Activated CD4-positive, alpha-beta memory T cell treated with anti-CD3 and anti-CD28 coated beads, Interleukin-2, amount 10 ng/mL, durations not matched to agents 7 days and 5 days (primary cell): ENCODE measurements at regions not wholly inside any gene's neighbourhood (a gene's known extent, or its start where the extent isn't known, plus 50 kb on each side); places are given as distances from the start of the nearest gene placed in this dataset.

Experiments used
- CTCF ChIA-PET: fragments of 350-600 bp; sonication (Branson Sonifier 250); formaldehyde crosslinking; loops from one replicate; lab custom pipeline; 2021; ENCODE audit warnings: antibody characterized with exemption, inconsistent platforms; lab: Charles Lee
- POLR2A ChIA-PET: fragments of 350-600 bp; sonication (Branson Sonifier 250); formaldehyde crosslinking; loops from one replicate; lab custom pipeline; 2021; ENCODE audit warnings: antibody characterized with exemption; lab: Charles Lee
- DNase-seq: peaks from one replicate; pipeline ENCODE4 v3.0.0-alpha.2; 2020
- H3K27ac Mint-ChIP-seq: one replicate; pipeline ENCODE4 v1.8.0; 2021; ENCODE audit warnings: mild to moderate bottlenecking, mixed read lengths
- H3K27me3 Mint-ChIP-seq: one replicate; pipeline ENCODE4 v1.8.0; 2021; ENCODE audit warnings: mixed read lengths
- H3K36me3 Mint-ChIP-seq: one replicate; pipeline ENCODE4 v1.8.0; 2021; ENCODE audit warnings: low read depth, mixed read lengths
- H3K4me1 Mint-ChIP-seq: one replicate; pipeline ENCODE4 v1.8.0; 2021; ENCODE audit warnings: mixed read lengths
- H3K4me3 Mint-ChIP-seq: one replicate; pipeline ENCODE4 v1.8.0; 2021; ENCODE audit warnings: mild to moderate bottlenecking, mixed read lengths
- H3K9me3 Mint-ChIP-seq: one replicate; pipeline ENCODE4 v1.8.0; 2021; ENCODE audit warnings: mixed read lengths

GRCh38 chr11:120019191-120019590, 118.7 kb downstream of the TRIM29 start:
- POLR2A ChIA-PET, result no interaction called here

GRCh38 chr11:120017582-120018150, 120.2 kb downstream of the TRIM29 start:
- ChIA-PET CTCF (no interaction called here), POLR2A (no interaction called here)
- DNase-seq, result no peak
- no peak overlapping the region for H3K4me3 Mint-ChIP-seq
- H3K36me3 Mint-ChIP-seq, result no peaks in the 10 kb centered on the region
- H3K4me1 Mint-ChIP-seq, result no peaks in the 10 kb centered on the region
- no peak overlapping the region for H3K27ac Mint-ChIP-seq
- no peaks in the 10 kb centered on the region for H3K9me3 Mint-ChIP-seq
- peaks cover 20% of the 10 kb centered on the region for H3K27me3 Mint-ChIP-seq

More at GRCh38 chr11:120019191-120019590, 118.7 kb downstream of the TRIM29 start:
- H3K36me3 Mint-ChIP-seq, result no peaks in the 10 kb centered on the region
- H3K27me3 Mint-ChIP-seq, result peaks cover 18% of the 10 kb centered on the region
- no peak overlapping the region for H3K4me3 Mint-ChIP-seq
- H3K27ac Mint-ChIP-seq, result no peak overlapping the region
- H3K9me3 Mint-ChIP-seq, result no peaks in the 10 kb centered on the region
- CTCF ChIA-PET, result no interaction called here
- H3K4me1 Mint-ChIP-seq, result no peaks in the 10 kb centered on the region
- DNase-seq, result no peak

GRCh38 chr11:120013325-120014250, 124.3 kb downstream of the TRIM29 start:
- CTCF ChIA-PET, result no interaction called here
- POLR2A ChIA-PET, result no interaction called here
- Mint-ChIP-seq H3K36me3 (no peaks in the 10 kb centered on the region), H3K9me3 (no peaks in the 10 kb centered on the region), H3K4me1 (no peaks in the 10 kb centered on the region), H3K27me3 (peaks cover 23% of the 10 kb centered on the region), H3K27ac (no peak overlapping the region), H3K4me3 (no peak overlapping the region)
- DNase-seq, result no peak

- Mint-ChIP-seq H3K27me3 (peaks cover 19% of the 10 kb centered on the region), H3K9me3 (no peaks in the 10 kb centered on the region), H3K27ac (no peak overlapping the region), H3K4me3 (no peak overlapping the region), H3K4me1 (no peaks in the 10 kb centered on the region), H3K36me3 (no peaks in the 10 kb centered on the region)
- CTCF ChIA-PET, result no interaction called here
- no peak for DNase-seq
- POLR2A ChIA-PET, result no interaction called here
These were observed 125.7 kb downstream of the TRIM29 start for GRCh38 chr11:120012245-120012644.

- H3K4me1 Mint-ChIP-seq, result no peaks in the 10 kb centered on the region
- DNase-seq, result no peak
- H3K4me3 Mint-ChIP-seq, result no peak overlapping the region
- no peaks in the 10 kb centered on the region for H3K36me3 Mint-ChIP-seq
- ChIA-PET POLR2A (no interaction called here), CTCF (no interaction called here)
- H3K27ac Mint-ChIP-seq, result no peak overlapping the region
- peaks cover 19% of the 10 kb centered on the region for H3K27me3 Mint-ChIP-seq
- H3K9me3 Mint-ChIP-seq, result no peaks in the 10 kb centered on the region
These were observed 126.1 kb downstream of the TRIM29 start for GRCh38 chr11:120011836-120012235.

- no peak for DNase-seq
- no peaks in the 10 kb centered on the region for H3K4me1 Mint-ChIP-seq
- no peaks in the 10 kb centered on the region for H3K36me3 Mint-ChIP-seq
- ChIA-PET POLR2A (no interaction called here), CTCF (no interaction called here)
- H3K9me3 Mint-ChIP-seq, result no peaks in the 10 kb centered on the region
- H3K27me3 Mint-ChIP-seq, result peaks cover 19% of the 10 kb centered on the region
- H3K4me3 Mint-ChIP-seq, result no peak overlapping the region
- H3K27ac Mint-ChIP-seq, result no peak overlapping the region
These were observed 127.1 kb downstream of the TRIM29 start for GRCh38 chr11:120010775-120011174.

GRCh38 chr11:120009938-120010337, 128.0 kb downstream of the TRIM29 start:
- Mint-ChIP-seq H3K9me3 (no peaks in the 10 kb centered on the region), H3K4me1 (no peaks in the 10 kb centered on the region), H3K27ac (no peak overlapping the region), H3K27me3 (peaks cover 14% of the 10 kb centered on the region), H3K36me3 (no peaks in the 10 kb centered on the region), H3K4me3 (no peak overlapping the region)
- ChIA-PET POLR2A (no interaction called here), CTCF (no interaction called here)
- DNase-seq, result no peak

GRCh38 chr11:120007144-120007543, 130.8 kb downstream of the TRIM29 start:
- H3K36me3 Mint-ChIP-seq, result no peaks in the 10 kb centered on the region
- no peak overlapping the region for H3K4me3 Mint-ChIP-seq
- peaks cover 6% of the 10 kb centered on the region for H3K27me3 Mint-ChIP-seq
- POLR2A ChIA-PET, result no interaction called here
- CTCF ChIA-PET, result no interaction called here
- H3K27ac Mint-ChIP-seq, result no peak overlapping the region
- no peak for DNase-seq
- no peaks in the 10 kb centered on the region for H3K9me3 Mint-ChIP-seq
- no peaks in the 10 kb centered on the region for H3K4me1 Mint-ChIP-seq

- Mint-ChIP-seq H3K27ac (no peak overlapping the region), H3K4me1 (no peaks in the 10 kb centered on the region), H3K4me3 (no peak overlapping the region), H3K27me3 (peaks cover 14% of the 10 kb centered on the region), H3K9me3 (no peaks in the 10 kb centered on the region), H3K36me3 (no peaks in the 10 kb centered on the region)
- no peak for DNase-seq
- ChIA-PET POLR2A (no interaction called here), CTCF (no interaction called here)
These were observed 133.2 kb downstream of the TRIM29 start for GRCh38 chr11:120004723-120005122.

- Mint-ChIP-seq H3K9me3 (no peaks in the 10 kb centered on the region), H3K27ac (no peak overlapping the region), H3K4me3 (no peak overlapping the region), H3K4me1 (no peaks in the 10 kb centered on the region), H3K36me3 (no peaks in the 10 kb centered on the region), H3K27me3 (peaks cover 15% of the 10 kb centered on the region)
- DNase-seq, result no peak
- ChIA-PET CTCF (no interaction called here), POLR2A (no interaction called here)
These were observed 136.5 kb downstream of the TRIM29 start for GRCh38 chr11:120001178-120002090.

GRCh38 chr11:119999220-119999619, 138.7 kb downstream of the TRIM29 start:
- CTCF ChIA-PET, result no interaction called here

GRCh38 chr11:119996556-119996955, 141.4 kb downstream of the TRIM29 start:
- H3K9me3 Mint-ChIP-seq, result no peaks in the 10 kb centered on the region
- CTCF ChIA-PET, result no interaction called here
- H3K4me1 Mint-ChIP-seq, result no peaks in the 10 kb centered on the region
- DNase-seq, result no peak
- POLR2A ChIA-PET, result no interaction called here
- H3K27me3 Mint-ChIP-seq, result peaks cover 7% of the 10 kb centered on the region
- no peak overlapping the region for H3K4me3 Mint-ChIP-seq
- H3K27ac Mint-ChIP-seq, result no peak overlapping the region
- H3K36me3 Mint-ChIP-seq, result no peaks in the 10 kb centered on the region

More at GRCh38 chr11:119999220-119999619, 138.7 kb downstream of the TRIM29 start:
- H3K4me3 Mint-ChIP-seq, result no peak overlapping the region
- H3K27me3 Mint-ChIP-seq, result peaks cover 15% of the 10 kb centered on the region
- H3K4me1 Mint-ChIP-seq, result no peaks in the 10 kb centered on the region
- H3K36me3 Mint-ChIP-seq, result no peaks in the 10 kb centered on the region
- no peak for DNase-seq
- no peak overlapping the region for H3K27ac Mint-ChIP-seq
- POLR2A ChIA-PET, result no interaction called here
- no peaks in the 10 kb centered on the region for H3K9me3 Mint-ChIP-seq
